H4 (cell line): ENCODE measurements at regions not wholly inside any gene's neighbourhood (a gene's known extent, or its start where the extent isn't known, plus 50 kb on each side); places are given as distances from the start of the nearest gene placed in this dataset.
"Not testable (repeated sequence)": the region's sequence is repeated elsewhere in the genome, so short reads cannot be mapped to it uniquely, and the experiment has no call there.

Source experiments
- DNase-seq: peaks from one replicate; pipeline ENCODE4 v3.0.0-alpha.2; 2015; ENCODE audit warnings: low spot score

DNA sequence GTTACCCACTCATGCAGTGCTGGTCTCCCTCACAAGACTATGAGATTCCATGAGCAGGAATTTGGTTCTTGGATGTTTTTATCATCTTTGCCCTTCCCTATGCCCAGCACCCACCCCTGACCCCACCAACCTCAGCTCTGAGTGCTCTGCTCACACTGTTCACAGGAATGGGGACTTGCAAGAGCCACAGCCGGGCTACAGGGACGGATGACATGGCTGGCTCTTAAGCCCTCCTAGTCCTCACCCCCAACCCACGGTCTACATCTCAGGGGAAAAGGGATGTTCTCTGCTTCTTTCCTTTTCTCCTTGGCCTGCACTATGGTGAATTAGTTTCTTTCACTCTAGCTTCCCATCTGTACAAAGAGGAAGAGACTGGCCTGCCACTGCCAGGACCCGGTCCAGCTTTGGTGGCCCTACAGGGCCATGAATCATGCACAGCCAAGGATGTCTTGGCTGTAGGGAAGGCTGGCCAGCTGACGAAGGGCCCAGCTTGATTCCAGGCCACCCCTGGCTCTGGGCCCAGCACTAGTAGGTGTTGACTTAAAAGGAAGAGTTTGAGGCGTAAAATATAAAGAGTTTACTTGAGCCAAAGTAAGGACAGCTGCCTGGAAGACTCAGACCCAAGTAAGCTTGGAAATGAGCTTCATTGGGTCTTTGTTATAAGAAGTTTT is 79.7 kb upstream of the MTLN start:
- not testable (repeated sequence) for DNase-seq

- DNase-seq, result not testable (repeated sequence)
Observed at GRCh38 chr2:110287817-110288216, 75.5 kb upstream of the MTLN start.

- DNase-seq, result not testable (repeated sequence)
Observed at GRCh38 chr2:110287253-110287652, 74.9 kb upstream of the MTLN start.

DNA sequence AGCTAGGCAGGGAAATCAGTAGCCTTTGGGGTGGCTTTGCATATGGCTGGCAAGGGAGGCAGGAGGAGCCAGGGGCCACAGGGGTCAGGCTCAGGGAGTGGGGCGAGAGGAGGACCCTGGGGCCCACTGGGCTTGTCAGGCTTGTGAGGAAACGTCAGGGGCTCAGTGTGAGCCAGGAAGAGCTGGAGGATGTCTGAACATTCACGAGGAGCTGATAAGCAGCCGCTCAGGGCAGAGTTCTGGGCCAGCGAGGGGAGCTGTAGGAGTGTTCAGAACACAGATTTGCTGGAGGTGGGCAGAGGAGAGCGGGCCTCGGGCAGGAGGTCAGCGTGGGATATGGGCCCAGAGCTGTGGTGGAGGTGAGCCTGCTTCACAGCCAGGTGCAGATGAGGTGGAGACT is 72.7 kb upstream of the MTLN start:
- not testable (repeated sequence) for DNase-seq

GRCh38 chr2:110280804-110281203 is 68.5 kb upstream of the MTLN start:
- not testable (repeated sequence) for DNase-seq

GRCh38 chr2:110277054-110277453 is 64.7 kb upstream of the MTLN start:
- not testable (repeated sequence) for DNase-seq

GRCh38 chr2:110276092-110276491 is 63.7 kb upstream of the MTLN start:
- DNase-seq, result not testable (repeated sequence)

GRCh38 chr2:110269674-110270073 is 57.3 kb upstream of the MTLN start:
- not testable (repeated sequence) for DNase-seq

- DNase-seq, result not testable (repeated sequence)
Observed at GRCh38 chr2:110267828-110268407, 55.6 kb upstream of the MTLN start.

- not testable (repeated sequence) for DNase-seq
Observed at GRCh38 chr2:110264804-110265203, 52.5 kb upstream of the MTLN start.

DNA sequence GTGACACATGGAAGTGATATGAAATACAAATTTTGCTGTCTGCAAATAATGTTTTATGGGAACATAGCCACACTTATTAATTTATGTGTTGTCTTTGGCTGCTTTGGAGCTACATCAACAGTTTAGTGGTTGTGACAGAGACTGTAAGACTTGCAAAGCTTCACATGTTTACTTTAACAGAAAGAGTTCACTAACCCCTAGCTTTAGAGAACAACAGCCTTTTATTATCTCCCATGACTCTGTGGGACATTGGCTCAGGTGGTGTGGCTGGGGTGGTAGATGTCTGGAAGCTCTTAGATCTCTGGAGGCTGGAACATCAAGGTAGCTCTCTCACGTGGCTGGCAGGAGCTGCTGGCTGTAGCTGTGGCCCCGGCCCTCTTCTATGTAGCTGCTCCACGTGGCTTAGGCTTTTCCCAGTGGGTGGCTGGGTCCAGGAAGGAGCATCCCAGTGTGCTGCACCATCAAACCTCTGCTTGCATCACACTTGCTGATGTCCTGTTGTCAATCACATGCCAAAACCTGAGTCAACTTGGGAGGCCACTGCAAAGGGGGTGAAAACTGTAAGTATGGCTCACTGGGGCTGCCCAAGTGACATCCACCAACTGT is 51.8 kb upstream of the MTLN start:
- not testable (repeated sequence) for DNase-seq

- not testable (repeated sequence) for DNase-seq
Observed at GRCh38 chr2:110263462-110263861, 51.1 kb upstream of the MTLN start.
